NT2/D1 (cell line): ENCODE measurements at regions not wholly inside any gene's neighbourhood (a gene's known extent, or its start where the extent isn't known, plus 50 kb on each side); places are given as distances from the start of the nearest gene placed in this dataset.

ENCODE experiments used
- SUZ12 ChIP-seq: IDR thresholded peaks from 2 replicates; pipeline ENCODE4 v1.6.1; 2011; ENCODE audit not compliant: insufficient read length, insufficient read depth; ENCODE audit errors: extremely low read depth
- YY1 ChIP-seq: IDR thresholded peaks from 2 replicates; pipeline ENCODE4 v1.6.1; 2011; ENCODE audit not compliant: insufficient read length, insufficient read depth
- ZNF274 ChIP-seq: IDR thresholded peaks from 2 replicates; pipeline ENCODE4 v1.6.1; 2011; ENCODE audit warnings: mild to moderate bottlenecking, low read depth, low read length

GRCh38 chr2:217361483-217361880 lies 501.6 kb upstream of the TNP1 start:
- TF ChIP-seq ZNF274 (no peak), SUZ12 (no peak), YY1 (no peak)
